DMS153 treated with DMSO at 0.1 percent for 48 hours (cell line): ENCODE measurements at regions not wholly inside any gene's neighbourhood (a gene's known extent, or its start where the extent isn't known, plus 50 kb on each side); places are given as distances from the start of the nearest gene placed in this dataset.
"Not testable (repeated sequence)": the region's sequence is repeated elsewhere in the genome, so short reads cannot be mapped to it uniquely, and the experiment has no call there.

Experiments used
- DNase-seq: peaks from one replicate; lab custom pipeline; 2025; ENCODE audit not compliant: unreplicated experiment; lab: John Stamatoyannopoulos, UW

DNA sequence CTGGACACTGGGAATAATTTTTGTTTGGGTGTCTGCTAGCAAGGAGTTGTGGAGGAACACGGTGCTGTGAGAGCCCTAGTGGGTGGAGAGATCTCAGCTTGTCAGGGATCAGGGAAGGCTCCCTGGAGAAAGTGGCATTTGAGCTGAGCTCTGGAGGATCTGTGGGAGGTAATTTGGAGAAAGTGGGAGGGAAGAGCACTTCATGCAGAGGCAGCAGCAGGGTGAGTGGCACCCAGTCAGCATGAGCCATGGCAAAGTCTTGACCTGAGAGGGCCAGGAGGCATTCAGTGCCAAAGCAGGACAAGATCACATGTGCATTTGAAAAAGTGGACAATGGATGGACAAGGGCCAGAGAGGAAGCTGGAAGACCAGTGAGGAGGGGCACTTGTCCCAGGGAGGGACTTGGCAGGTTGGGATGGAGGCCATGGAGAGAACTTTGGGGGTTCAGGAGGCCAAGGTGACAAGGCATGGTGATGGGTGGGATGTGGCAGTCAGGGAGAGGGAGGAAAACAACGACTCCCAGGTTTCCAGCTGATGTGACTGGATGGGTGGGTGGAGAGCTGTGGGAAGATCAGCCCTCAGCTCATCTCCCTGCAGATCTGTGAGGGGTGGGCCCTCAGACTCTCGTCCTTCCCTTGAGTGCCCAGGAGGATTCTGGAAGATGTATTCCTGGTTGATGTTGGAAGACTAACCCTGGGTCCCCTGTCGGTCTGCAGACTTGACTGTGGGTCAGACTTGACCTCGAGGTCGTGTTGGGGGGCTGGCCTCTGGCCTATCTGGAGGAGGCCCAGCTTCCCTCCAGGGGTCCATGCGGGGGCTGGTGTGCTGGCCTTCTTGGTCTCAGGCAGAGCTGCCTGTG lies 68.9 kb upstream of the PITX1 start:
- DNase-seq = no peak

DNA sequence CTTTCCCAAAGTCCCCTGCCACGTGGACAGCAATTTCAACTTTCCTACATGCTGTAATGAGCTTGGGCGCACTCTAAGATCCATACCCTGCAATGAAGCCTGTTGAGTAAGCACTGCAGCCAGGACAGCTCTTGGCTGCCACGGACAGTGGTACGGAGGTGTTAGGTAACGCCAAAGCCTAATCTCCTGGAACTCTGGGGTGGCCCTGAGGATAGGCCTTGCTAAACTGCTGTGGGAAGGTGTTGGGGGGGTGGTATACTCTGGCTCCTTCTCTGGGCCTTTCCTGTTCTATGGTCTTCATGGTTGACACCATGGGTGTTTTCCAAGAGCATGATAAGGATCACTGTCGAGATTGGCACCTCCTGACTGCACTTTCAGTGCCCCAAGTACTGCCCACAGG lies 66.4 kb upstream of the PITX1 start:
- DNase-seq = no peak

DNA sequence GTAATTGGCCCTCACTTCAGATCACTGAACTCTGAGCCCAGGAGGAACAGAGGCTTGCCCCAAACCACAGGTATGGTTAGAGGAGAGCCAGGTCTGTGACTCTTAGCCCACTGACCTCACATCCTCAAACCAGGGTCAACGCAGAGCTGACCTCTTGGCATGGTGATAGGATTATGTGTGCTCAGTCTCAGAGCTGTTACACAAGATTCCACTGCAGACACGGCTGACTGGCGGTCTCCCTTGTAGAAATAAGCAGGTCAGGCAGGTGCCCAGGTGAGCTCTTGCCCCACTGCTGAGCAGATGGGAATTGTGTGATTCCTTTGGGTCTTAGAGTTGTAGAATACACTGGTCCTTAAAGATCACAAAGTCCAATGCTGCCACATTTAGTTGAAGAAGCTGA lies 66.0 kb upstream of the PITX1 start:
- DNase-seq = no peak

DNA sequence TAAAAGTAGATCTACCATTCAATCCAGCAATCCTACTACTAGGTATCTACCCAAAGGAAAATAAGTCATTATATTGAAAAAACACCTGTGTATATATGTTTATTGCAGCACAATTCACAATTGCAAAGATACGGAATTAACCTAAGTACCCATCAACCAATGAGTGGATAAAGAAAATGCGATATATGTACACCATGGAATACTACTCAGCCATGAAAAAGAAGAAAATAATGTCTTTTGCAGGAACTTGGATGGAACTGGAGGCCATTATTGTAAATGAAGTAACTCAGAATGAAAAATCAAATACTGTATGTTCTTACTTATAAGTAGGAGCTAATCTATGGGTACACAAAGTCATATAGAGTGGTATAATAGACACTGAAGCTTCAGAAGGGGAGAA lies 63.4 kb upstream of the PITX1 start:
- no peak for DNase-seq

DNA sequence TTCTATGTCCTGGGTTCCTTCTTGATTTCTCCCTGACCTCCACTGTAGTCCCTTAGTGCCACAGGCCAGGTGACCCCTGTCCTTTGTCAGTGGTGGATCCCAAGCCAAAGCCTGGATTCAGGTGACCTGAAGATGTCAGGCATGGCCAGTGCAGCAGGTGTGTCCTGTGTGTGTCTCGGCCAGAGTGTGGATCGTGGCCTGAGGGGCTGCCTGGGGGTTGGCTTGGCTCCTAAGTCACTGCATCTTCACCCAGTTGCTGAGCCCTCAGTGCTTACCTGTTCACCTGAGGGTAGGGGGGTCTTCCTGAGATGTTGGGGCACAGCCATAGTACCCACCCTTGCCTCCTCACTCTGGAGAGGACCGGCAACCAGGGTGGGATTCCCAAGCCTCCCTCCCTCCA lies 61.8 kb upstream of the PITX1 start:
- DNase-seq = no peak

DNA sequence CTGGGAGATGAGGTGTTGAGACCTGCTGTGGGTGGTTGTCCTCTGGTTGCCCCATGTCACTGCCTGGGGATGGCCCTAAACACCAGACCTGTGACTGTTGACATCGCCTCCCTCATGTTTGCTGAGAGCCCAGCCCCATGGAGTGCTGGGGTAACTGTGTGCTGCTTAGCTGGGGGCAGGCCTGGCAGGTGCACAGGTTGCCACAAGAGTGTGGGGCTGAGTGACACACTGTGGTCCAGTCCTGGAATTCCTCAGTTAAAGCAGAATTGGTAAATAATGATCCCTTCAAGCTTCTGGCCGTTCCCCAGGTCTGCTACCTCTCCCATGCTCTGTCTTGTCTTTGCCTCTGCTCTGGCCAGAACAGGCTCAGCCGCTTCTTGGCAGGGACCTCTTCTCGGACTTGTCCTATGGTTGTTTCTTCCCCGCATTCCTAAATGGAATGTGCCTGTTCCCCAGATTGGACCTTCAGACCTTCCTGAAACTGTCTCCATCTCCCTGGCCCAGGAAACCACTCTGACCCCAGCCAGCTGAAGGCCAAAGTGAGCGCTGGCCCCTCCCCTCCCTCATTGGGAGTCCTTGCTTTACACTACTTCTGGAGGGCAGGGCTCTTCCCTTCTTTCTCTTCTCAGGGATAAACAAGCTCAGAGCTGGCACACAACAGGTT lies 61.2 kb upstream of the PITX1 start:
- DNase-seq = no peak

DNA sequence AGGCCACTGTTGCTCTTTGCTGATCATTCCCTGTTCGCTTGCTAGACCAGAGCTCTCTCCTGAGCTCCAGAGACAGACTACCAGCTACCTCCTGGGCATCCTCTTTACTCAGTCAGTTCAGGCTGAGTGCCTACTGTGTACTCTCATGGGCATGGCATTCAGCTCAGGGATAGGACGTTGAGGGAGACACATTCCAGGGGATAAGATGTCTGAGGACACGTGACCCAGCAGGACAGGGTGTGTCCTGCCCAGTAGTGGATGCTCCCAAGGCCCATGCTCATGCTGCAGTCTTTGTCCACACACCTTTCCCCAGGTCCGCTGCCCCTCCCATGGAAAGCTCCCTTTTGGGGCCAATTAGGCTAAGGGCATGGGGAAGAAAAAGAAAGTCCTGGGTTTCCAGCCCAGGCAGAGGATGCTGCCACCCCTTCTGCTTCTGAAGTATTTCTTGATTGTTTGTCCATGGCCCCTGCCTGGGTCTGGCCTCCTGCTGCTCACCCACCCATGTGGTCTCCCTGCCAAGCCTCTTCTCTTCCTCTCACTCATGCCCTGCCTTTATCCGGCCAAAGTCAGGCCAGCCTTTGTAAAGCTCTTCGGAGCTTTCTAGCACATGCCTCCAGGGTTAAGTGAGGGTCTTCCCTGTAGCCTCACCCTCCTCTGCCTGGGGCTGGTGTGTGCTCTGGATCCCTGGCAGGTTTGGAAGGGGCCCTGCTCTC lies 60.5 kb upstream of the PITX1 start:
- no peak for DNase-seq

DNA sequence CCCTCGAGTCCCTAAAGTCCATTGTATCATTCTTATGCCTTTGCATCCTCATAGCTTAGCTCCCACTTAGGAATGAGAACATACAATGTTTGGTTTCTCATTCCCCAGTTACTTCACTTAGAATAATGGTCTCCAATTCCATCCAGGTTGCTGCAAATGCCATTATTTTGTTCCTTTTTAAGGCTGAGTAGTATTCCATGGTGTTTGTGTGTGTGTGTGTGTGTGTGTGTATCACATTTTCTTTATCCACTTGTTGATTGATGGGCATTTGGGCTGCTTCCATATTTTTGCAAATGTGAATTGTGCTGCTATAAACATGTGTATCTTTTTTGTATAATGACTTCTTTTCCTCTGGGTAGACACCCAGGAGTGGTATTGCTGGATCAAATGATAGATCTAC lies 59.5 kb upstream of the PITX1 start:
- not testable (repeated sequence) for DNase-seq

DNA sequence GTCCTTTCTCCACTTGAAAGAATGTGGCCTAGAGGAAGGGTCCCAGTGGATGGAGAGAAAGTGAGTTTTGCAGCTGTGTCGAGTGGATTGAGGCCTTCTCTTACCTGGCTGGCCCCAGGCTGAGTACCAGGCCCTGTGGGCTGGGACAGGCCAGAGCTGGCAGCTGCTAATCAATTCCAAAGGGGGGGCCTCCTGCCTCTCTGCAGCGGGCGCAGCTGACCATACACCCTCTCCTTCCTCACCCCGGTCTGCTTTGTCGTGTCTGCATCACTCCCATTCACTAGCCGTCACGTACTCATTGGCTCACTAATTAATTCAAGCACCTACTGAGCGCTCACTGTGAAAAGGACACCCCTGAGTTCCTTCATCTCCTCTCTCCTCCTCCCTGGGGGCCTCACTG lies 58.4 kb upstream of the PITX1 start:
- DNase-seq = no peak

DNA sequence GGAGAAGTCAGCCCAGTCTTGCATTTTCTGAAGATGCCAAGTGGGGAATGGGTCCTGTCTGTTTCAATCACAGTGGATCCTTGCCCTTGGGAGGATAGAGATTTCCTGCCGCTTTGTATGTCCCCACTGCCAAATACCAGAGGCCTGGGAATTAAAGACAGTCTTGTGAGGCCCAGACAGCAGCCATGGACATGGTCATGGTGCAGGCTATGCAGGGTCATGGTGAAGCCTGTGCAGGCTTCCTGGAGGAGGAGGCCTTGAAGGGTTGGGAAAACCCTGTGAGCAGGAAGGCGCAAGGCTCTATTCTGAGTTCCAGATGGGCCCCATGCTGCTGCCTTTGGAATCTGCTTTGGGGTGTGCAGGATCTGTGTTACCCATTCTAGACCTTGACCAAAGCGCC lies 57.3 kb upstream of the PITX1 start:
- no peak for DNase-seq

DNA sequence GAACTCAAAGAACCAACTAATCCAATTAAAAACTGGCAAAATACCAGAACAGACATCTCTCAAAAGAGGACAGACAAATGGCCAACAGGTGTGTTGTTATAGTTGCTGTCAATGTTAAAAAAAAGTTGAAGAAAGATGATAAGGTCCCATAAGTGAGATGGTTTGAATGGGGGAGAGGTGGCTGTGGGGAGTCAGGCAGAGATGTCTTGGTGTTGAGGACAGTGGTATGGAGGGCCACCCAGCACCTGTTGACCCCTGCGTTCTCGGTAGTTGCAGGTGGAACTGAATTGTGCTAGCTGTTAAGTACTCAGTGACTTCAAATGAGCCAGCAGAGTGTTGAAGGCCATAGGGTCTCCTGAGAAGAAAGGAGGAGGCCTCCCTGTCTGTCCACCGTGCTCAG lies 55.9 kb upstream of the PITX1 start:
- DNase-seq = no peak

DNA sequence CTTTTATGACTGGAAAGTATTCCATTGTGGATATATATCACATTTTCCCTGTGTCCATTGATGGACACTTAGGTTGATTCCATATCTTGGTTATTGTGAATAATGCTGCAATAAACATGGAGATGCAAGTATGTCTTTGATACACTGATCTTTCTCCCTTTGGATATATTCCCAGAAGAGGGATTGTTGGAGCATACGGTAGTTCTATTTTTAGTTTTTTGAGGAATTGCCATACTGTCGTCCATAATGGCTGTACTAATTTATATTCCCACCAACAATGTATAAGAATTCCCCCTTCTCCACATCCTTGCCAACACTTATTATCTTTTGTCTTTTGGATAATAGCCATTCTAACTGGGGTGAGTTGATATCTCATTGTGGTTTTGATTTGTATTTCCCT lies 54.9 kb upstream of the PITX1 start:
- DNase-seq = no peak

DNA sequence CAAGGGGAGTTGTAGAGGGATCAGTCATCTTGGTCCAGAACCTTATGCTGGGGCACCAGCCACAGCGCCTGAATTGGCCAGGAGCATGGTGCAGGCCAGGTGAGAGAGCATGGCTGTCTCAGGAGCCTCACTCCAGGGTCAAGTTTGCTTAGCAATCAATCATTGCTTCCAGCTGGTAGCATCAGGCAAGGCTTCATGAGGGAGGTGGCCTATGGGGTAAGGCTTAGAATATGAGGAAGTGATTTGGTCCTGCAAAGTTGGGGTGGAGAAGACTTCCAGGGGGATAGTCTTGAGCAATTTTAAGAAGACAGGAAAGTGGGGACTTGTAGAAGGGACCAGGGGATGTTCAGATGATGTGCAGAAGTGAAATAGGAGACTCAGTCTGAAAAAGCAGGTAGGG lies 53.9 kb upstream of the PITX1 start:
- DNase-seq = no peak

DNA sequence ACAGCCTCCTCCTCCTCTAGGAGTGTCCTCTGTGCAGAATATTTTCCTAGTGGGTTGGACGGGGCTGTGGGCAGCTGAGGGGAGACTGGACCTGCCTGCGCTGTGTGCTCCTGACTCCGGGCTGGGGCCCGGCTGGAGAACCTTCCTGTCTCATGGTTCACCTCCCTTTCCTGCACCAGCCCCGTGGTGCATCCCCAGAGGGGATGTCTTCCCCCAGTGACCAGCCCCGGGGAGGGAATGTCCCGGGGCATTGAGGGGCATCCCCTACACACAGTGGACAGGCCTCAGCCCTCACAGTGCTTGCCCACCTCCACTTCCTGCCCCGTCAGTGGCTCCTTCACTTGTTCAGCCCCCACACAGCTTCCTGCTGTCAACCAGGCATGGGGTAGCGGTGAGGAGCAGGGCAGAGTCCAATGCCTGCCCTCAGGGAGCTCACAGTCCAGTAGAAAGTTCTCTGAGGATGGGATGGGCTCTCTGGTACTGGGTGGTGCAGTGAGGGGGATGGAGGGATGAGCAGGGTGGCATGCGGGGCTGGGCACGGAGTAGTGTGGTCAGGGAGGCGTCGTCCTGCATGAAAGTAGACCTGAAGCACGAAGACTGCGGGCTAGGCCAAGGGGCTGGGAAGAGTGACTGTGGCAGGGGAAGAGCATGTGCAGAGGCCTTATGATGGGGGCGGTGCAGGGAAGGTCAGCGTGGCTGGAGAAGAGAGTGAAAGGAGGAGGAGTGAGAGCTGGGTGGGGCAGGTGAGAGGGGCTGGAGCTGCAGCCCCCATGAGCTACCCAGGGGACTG lies 52.1 kb upstream of the PITX1 start:
- no peak for DNase-seq

DNA sequence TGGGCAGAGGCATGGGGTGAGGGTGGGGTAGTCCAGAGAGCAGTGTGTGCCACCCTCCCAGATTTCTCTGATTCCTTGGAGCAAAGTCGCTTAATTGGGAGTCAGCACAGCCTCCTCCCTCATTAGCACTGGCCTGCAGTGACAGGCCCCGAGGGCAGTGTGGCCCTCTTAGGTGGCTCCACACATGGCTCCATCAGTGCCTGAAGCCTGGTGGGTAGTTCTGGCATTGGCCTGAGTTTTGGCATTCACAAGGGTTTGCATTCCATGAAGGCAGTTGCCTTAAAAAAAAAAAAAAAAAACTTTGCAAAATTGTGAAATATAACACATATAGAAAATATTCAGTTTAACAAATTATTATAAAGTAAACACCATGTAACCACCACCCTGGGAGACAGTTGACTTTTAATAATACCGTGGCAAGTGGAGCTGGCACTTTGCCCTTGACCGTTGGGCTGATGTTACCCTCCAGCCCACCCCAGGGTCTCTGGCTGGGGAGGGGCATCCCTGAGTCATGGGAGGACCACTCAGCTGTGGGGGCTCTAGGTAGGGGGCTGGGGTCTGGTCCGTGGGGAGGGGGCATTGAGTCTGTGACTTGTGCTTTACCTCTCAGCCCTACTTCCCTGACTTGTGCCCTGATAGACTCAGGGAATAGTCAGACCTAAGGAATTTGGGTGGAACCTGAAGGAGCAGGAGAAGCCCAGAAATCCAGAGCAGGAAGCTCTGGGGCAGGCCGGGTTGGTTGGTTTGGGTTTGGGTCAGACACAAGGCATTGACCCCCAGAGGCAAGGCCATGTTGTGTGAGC lies 51.3 kb upstream of the PITX1 start:
- DNase-seq = no peak
